ENCODE measurements at regions not wholly inside any gene's neighbourhood (a gene's known extent, or its start where the extent isn't known, plus 50 kb on each side); places are given as distances from the start of the nearest gene placed in this dataset.

- no peaks in the 10 kb centered on the region for H3K79me2 ChIP-seq (ENCODE audit: insufficient read depth)
- H3K27ac ChIP-seq: no peak overlapping the region
- H4K20me1 ChIP-seq (ENCODE audit: insufficient read depth): no peaks in the 10 kb centered on the region
- H3K9me2 ChIP-seq (ENCODE audit: insufficient read depth): no peaks in the 10 kb centered on the region
- WGBS, 2 experiments (ENCODE audit: low coverage in 1 of 2, low lambda C conversion rate in 2 of 2, missing lambda C conversion rate in 2 of 2): 40 to 63% methylated on average over 7 of the region's 7 CpGs
- H3K4me1 ChIP-seq (ENCODE audit: insufficient read depth): peaks cover 7% of the 10 kb centered on the region
- no peak overlapping the region for H2AFZ ChIP-seq
- H3K27me3 ChIP-seq (replicated peaks; ENCODE audit: insufficient read depth): no peaks in the 10 kb centered on the region
- DNase-seq: peak; percentile 18
- no peaks in the 10 kb centered on the region for H3K9me3 ChIP-seq (ENCODE audit: low read depth)
- in situ Hi-C loops (cut with MboI): loop anchor here (10.0 kb wide), 1 partner anchor 372 kb away; the partner anchor contains the start of gene LOXHD1
- no peak overlapping the region for H3K9ac ChIP-seq
- no peak for TF ChIP-seq EZH2phosphoT487 (IDR thresholded peaks at IDR 0.05; ENCODE audit: insufficient read depth, low read depth)
- TF ChIP-seq EZH2 (IDR thresholded peaks at IDR 0.05; ENCODE audit: insufficient read depth, poor library complexity, severe bottlenecking): no peak
- H3K4me2 ChIP-seq (ENCODE audit: unreplicated experiment): no peak overlapping the region
- H3K4me3 ChIP-seq: no peak overlapping the region
- H3K36me3 ChIP-seq (ENCODE audit: low read depth): no peaks in the 10 kb centered on the region
- H3F3A ChIP-seq (ENCODE audit: insufficient read depth): 0 out of 2 replicates have a peak, but pooled peaks cover 4% of the 10 kb centered on the region
Observed at GRCh38 chr18:46283268-46283667, 179.1 kb downstream of the HAUS1 start.

DNA sequence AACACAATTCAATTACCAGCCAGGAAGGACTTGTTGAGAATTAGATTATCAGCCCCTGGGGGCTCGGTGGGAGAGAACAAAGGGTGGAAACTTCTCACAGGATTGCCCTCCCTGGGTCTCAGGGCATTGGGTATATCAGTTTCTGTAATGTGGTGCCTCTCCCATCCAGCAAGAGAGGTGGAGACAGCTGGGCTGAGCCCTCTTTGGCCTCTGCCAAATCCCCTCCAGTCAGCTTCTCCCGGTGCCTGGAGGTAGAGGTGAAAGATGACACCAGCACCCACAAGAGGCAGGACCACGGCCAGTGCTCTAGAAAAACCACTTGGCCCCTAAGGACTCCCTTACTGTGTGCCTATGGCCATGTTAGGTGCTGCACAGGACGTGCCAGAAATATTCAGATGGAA lies 179.7 kb downstream of the HAUS1 start:
- WGBS, 2 experiments (ENCODE audit: low coverage in 1 of 2, low lambda C conversion rate in 2 of 2, missing lambda C conversion rate in 2 of 2): 29 to 30% methylated on average over 4 of the region's 4 CpGs
- in situ Hi-C loops (cut with MboI): loop anchor here (10.0 kb wide), 1 partner anchor 371 kb away; the partner anchor contains the start of gene LOXHD1
- no peak for TF ChIP-seq EZH2 (IDR thresholded peaks at IDR 0.05; ENCODE audit: insufficient read depth, poor library complexity, severe bottlenecking)
- no peak for TF ChIP-seq EZH2phosphoT487 (IDR thresholded peaks at IDR 0.05; ENCODE audit: insufficient read depth, low read depth)

GRCh38 chr18:46289463-46289862 lies 185.3 kb downstream of the HAUS1 start:
- Histone ChIP-seq H3K36me3 (ENCODE audit: low read depth) (no peaks in the 10 kb centered on the region), H3K9me3 (ENCODE audit: low read depth) (no peaks in the 10 kb centered on the region), H3F3A (ENCODE audit: insufficient read depth) (no peaks in the 10 kb centered on the region), H2AFZ (no peak overlapping the region), H3K4me3 (no peak overlapping the region), H3K9ac (no peak overlapping the region), H3K79me2 (ENCODE audit: insufficient read depth) (no peaks in the 10 kb centered on the region), H3K4me1 (ENCODE audit: insufficient read depth) (no peaks in the 10 kb centered on the region), H3K27ac (no peak overlapping the region), H3K4me2 (ENCODE audit: unreplicated experiment) (no peak overlapping the region), H3K9me2 (ENCODE audit: insufficient read depth) (no peaks in the 10 kb centered on the region), H4K20me1 (ENCODE audit: insufficient read depth) (no peaks in the 10 kb centered on the region), H3K27me3 (replicated peaks; ENCODE audit: insufficient read depth) (no peaks in the 10 kb centered on the region)
- no peak for DNase-seq
- 74 to 75% methylated on average over 3 of the region's 3 CpGs for WGBS, 2 experiments (ENCODE audit: low coverage in 1 of 2, low lambda C conversion rate in 2 of 2, missing lambda C conversion rate in 2 of 2)
- TF ChIP-seq EZH2 (IDR thresholded peaks at IDR 0.05; ENCODE audit: insufficient read depth, poor library complexity, severe bottlenecking) (no peak), EZH2phosphoT487 (IDR thresholded peaks at IDR 0.05; ENCODE audit: insufficient read depth, low read depth) (no peak)
- in situ Hi-C loops (cut with MboI): loop anchor here (10.0 kb wide), 1 partner anchor 365 kb away; the partner anchor contains the start of gene LOXHD1

More for the DNA sequence above, 179.7 kb downstream of the HAUS1 start:
- Histone ChIP-seq H3K27ac (no peak overlapping the region), H3K4me3 (no peak overlapping the region), H2AFZ (no peak overlapping the region), H3K4me2 (ENCODE audit: unreplicated experiment) (no peak overlapping the region), H3K9me2 (ENCODE audit: insufficient read depth) (no peaks in the 10 kb centered on the region), H3K27me3 (replicated peaks; ENCODE audit: insufficient read depth) (no peaks in the 10 kb centered on the region), H3K4me1 (ENCODE audit: insufficient read depth) (peaks cover 1% of the 10 kb centered on the region), H3K9me3 (ENCODE audit: low read depth) (no peaks in the 10 kb centered on the region), H3F3A (ENCODE audit: insufficient read depth) (no peaks in the 10 kb centered on the region), H4K20me1 (ENCODE audit: insufficient read depth) (no peaks in the 10 kb centered on the region), H3K9ac (no peak overlapping the region), H3K36me3 (ENCODE audit: low read depth) (no peaks in the 10 kb centered on the region), H3K79me2 (ENCODE audit: insufficient read depth) (no peaks in the 10 kb centered on the region)
- DNase-seq: no peak

GRCh38 chr18:46289931-46290330 lies 185.7 kb downstream of the HAUS1 start:
- no peaks in the 10 kb centered on the region for H3K9me3 ChIP-seq (ENCODE audit: low read depth)
- H4K20me1 ChIP-seq (ENCODE audit: insufficient read depth): no peaks in the 10 kb centered on the region
- H3K4me2 ChIP-seq (ENCODE audit: unreplicated experiment): no peak overlapping the region
- H3F3A ChIP-seq (ENCODE audit: insufficient read depth): no peaks in the 10 kb centered on the region
- no peaks in the 10 kb centered on the region for H3K9me2 ChIP-seq (ENCODE audit: insufficient read depth)
- WGBS, 2 experiments (ENCODE audit: low coverage in 1 of 2, low lambda C conversion rate in 2 of 2, missing lambda C conversion rate in 2 of 2): 54 to 63% methylated on average over 4 of the region's 4 CpGs
- H3K36me3 ChIP-seq (ENCODE audit: low read depth): no peaks in the 10 kb centered on the region
- H3K4me3 ChIP-seq: no peak overlapping the region
- no peak overlapping the region for H2AFZ ChIP-seq
- no peak overlapping the region for H3K27ac ChIP-seq
- no peaks in the 10 kb centered on the region for H3K4me1 ChIP-seq (ENCODE audit: insufficient read depth)
- H3K9ac ChIP-seq: no peak overlapping the region
- DNase-seq: no peak
- H3K79me2 ChIP-seq (ENCODE audit: insufficient read depth): no peaks in the 10 kb centered on the region
- H3K27me3 ChIP-seq (replicated peaks; ENCODE audit: insufficient read depth): no peaks in the 10 kb centered on the region
- TF ChIP-seq EZH2 (IDR thresholded peaks at IDR 0.05; ENCODE audit: insufficient read depth, poor library complexity, severe bottlenecking) (no peak), EZH2phosphoT487 (IDR thresholded peaks at IDR 0.05; ENCODE audit: insufficient read depth, low read depth) (no peak)
- in situ Hi-C loops (cut with MboI): loop anchor here (10.0 kb wide), 1 partner anchor 365 kb away; the partner anchor contains the start of gene LOXHD1
